IPS DF 4.7 (cell line): ENCODE measurements at regions not wholly inside any gene's neighbourhood (a gene's known extent, or its start where the extent isn't known, plus 50 kb on each side); places are given as distances from the start of the nearest gene placed in this dataset.
A peak's percentile ranks its signal among the peaks of the same experiment; 100 is the strongest.
"Not testable (repeated sequence)": the region's sequence is repeated elsewhere in the genome, so short reads cannot be mapped to it uniquely, and the experiment has no call there.

ENCODE experiments used
- DNase-seq: peaks from one replicate; pipeline ENCODE4 v3.0.0-alpha.2; 2013; ENCODE audit warnings: low spot score; ENCODE audit errors: extremely low read depth

DNA sequence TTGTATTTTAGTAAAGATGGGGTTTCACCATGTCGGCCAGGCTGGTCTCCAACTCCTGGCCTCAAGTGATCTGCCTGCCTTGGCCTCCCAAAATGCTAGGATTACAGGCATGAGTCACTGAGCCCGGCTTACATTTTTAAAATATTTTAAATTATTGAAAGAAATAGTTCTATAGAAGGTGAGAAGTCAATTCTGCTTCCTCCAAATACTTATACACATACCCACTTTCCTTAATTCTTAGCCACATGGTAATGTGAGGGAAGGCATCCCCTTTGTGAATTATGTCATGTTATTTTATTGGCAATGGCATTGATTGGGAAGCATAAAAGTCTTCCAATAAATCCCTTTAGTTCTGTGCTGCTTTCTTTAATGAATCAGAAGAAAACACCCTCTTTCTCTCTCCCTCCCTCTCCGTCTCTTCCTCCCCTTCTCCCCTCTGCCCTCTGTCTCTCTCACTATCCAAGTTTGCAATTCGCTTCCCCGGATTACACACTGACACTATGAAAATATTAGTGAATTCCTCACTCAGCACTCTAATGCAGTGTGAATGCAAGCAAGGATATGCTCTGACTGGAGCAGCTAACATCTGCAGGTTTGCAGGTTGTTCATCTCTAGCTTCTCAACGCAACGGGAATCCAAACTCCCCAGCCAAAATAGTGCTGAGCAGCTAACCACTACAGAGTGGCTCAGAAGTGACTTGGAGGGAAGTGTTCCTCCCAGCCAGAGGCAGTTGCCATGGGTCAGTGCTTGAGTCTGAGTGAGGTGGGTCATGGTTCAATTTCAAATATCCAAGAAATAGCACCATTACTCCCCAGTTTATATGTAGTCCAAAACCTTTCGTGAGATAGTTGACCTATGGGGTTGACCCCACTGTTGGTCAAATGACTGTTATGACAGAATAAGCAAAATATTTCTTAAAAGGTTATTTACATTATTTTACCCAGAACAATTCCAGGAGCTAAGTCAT, 77.8 kb upstream of the CD55 start:
- DNase-seq: no peak

DNA sequence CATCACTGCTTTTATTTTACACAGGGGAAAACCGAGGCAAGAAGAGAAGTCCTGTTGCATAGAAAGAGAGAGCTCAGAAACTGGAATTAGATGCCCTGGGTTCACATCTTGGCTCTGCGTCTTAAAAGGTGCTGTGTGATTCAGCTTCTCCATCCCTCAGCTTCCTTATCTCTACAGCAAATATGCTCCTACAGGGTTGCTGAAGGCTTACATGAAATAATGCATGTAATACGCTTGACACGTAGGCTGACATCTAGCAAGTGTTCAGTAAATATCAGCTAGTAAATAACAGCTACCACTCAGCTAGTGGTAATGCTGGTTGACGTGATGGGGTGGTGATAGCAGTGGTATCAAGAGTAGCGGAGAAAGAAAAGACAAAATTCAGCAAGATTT, 77.1 kb upstream of the CD55 start:
- DNase-seq: no peak

DNA sequence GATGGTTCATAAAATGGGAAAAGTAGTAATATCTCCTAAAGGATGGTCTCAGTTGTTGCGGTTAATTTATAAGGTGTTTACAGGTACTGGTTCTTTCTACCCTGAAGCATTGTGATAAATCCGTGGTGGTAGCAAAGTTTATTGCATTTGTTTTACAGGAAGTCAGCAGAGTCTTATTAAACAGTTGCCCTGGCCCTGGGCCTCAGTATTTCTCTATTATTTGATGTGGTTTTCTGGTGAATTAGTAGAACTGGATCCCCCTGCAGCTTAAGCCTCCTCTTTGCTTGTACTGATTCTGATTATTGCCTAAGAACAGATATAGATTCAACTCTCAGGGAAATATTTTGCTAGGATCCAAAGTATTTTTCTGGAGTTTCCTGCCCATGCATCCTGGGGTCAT, 76.4 kb upstream of the CD55 start:
- no peak for DNase-seq

DNA sequence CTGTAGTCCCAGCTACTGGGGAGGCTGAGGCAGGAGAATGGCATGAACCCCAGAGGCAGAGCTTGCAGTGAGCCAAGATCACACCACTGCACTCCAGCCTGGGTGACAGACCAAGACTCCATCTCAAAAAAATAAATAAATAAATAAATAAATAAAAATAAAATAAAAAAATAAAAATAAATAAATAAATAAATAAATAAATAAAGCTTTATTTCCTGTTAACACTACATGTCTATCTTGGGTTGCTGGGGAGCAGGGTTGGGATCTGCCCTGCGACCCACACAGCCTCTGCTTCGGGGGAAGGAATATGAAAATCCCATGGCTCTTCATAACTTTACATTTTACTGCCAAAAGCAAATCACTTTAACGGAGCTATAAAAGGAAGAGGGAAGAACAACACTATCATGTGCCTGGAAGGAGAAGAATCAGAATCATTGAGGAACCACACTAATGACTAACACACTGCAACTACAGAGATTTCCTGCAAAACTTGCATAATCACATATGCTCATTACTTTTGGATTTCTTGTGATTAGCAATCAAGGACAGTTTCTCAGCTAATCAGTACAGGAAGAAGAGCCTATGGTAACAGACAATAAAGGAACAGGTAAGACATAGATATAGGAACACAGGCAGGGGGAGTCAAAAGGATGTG, 72.8 kb upstream of the CD55 start:
- DNase-seq: no peak

GRCh38 chr1:207250431-207250830, 71.0 kb upstream of the CD55 start:
- no peak for DNase-seq

- no peak for DNase-seq
These were observed 70.4 kb upstream of the CD55 start for GRCh38 chr1:207251066-207251465.

DNA sequence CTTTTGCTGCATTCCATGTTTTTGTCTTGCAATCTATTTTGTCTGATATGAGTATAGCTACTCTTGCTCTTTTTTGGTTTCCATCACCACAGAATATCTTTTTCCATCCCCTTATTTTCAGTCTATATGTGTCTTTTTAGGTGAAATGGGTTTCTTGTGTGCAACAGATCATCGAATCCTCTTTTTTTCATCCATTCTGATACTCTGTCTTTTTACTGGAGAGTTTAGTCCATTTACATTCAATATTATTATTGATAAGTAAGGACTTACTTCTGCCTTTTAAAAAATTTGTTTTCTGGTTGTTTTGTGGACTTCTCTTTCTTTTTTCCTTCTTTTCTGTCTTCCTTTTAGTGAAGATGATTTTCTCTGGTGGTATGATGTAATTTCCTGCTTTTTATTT, 64.6 kb upstream of the CD55 start:
- no peak for DNase-seq

- peak; percentile 36 for DNase-seq
These were observed 62.1 kb upstream of the CD55 start for GRCh38 chr1:207259391-207259790.

DNA sequence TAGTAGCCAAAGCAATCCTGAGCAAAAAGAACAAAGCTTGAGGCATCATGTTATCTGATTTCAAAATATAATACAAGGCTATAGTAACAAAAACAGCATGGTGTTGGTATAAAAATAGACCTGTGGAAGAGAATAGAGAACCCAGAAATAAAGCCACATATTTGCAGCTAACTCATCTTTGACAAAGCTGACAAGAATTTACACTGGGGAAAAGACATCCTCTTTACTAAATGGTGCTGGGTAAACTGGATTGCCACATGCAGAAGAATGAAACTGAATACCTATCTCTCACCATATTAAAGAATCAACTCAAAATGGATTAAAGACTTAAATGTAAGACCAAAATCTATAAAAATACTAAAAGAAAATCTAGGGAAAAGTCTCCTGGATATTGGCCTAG, 59.5 kb upstream of the CD55 start:
- DNase-seq: no peak

DNA sequence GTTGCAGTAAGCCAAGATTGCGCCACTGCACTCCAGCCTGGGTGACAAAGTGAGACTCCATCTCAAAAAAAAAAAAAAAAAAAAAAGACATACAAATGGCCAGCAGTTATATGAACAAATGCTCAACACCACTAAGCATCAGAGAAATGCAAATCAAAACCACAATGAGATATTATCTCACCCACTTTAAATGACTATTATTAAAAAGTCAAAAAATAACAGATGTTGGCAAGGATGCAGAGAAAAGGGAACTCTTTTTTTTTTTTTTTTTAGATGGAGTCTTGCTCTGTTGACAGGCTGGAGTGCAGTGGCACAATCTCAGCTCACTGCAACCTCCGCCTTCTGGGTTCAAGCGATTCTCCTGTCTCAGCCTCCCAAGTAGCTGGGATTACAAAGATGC, 58.6 kb upstream of the CD55 start:
- not testable (repeated sequence) for DNase-seq

- no peak for DNase-seq
These were observed 56.7 kb upstream of the CD55 start for GRCh38 chr1:207264663-207265252.

GRCh38 chr1:207268337-207268736, 53.1 kb upstream of the CD55 start:
- no peak for DNase-seq

- DNase-seq: no peak
These were observed 52.5 kb upstream of the CD55 start for GRCh38 chr1:207268753-207269511.
